Liver (tissue), 3 donors: ENCODE measurements at regions not wholly inside any gene's neighbourhood (a gene's known extent, or its start where the extent isn't known, plus 50 kb on each side); places are given as distances from the start of the nearest gene placed in this dataset.

Experiments
- EGR1 ChIP-seq, 2 donors: IDR thresholded peaks; 2 replicates each; pipeline ENCODE4 v1.6.1; 2016 to 2018; ENCODE audit warnings: antibody characterized with exemption in 2 of 2, low read depth in 2 of 2
- GABPA ChIP-seq, 2 donors: IDR thresholded peaks in 1 of 2; conservative IDR thresholded peaks in 1 of 2; 2 replicates each; pipeline ENCODE4 v1.6.1; 2016; ENCODE audit warnings: antibody characterized with exemption in 2 of 2, mild to moderate bottlenecking in 1 of 2, moderate library complexity in 1 of 2
- JUND ChIP-seq, 2 donors: IDR thresholded peaks; 2 replicates each; pipeline ENCODE4 v1.6.1; 2016; ENCODE audit warnings: antibody characterized with exemption in 2 of 2
- RAD21 ChIP-seq, 2 donors: IDR thresholded peaks; 2 replicates each; pipeline ENCODE4 v1.6.1; 2016; ENCODE audit warnings: antibody characterized with exemption in 2 of 2, mild to moderate bottlenecking in 2 of 2
- SP1 ChIP-seq: IDR thresholded peaks from 2 replicates; pipeline ENCODE4 v1.6.1; 2018; ENCODE audit warnings: antibody characterized with exemption, mild to moderate bottlenecking
- TAF1 ChIP-seq: conservative IDR thresholded peaks from 2 replicates; pipeline ENCODE4 v1.6.1; 2016; ENCODE audit warnings: antibody characterized with exemption, mild to moderate bottlenecking
- YY1 ChIP-seq: IDR thresholded peaks from 2 replicates; pipeline ENCODE4 v1.6.1; 2016; ENCODE audit warnings: antibody characterized with exemption, mild to moderate bottlenecking
- TF ChIP-seq, protein P1 (sequence below): IDR thresholded peaks from 2 replicates; pipeline ENCODE4 v1.6.1; 2016; ENCODE audit warnings: antibody characterized with exemption
- TF ChIP-seq, protein P2 (sequence below): fragments of 150-350 bp; IDR thresholded peaks from 2 replicates; pipeline ENCODE4 v1.5.1; 2017; ENCODE audit warnings: improper control_type of control experiment, low read depth, low read length; ENCODE audit not compliant: missing input control
- TF ChIP-seq, protein P3 (sequence below): IDR thresholded peaks from 2 replicates; pipeline ENCODE4 v1.6.1; 2016; ENCODE audit warnings: antibody characterized with exemption, mild to moderate bottlenecking
- TF ChIP-seq, protein P4 (sequence below): IDR thresholded peaks from 2 replicates; pipeline ENCODE4 v1.6.1; 2016; ENCODE audit warnings: antibody characterized with exemption
- donor health status: healthy.
- donor health status: healthy.

DNA sequence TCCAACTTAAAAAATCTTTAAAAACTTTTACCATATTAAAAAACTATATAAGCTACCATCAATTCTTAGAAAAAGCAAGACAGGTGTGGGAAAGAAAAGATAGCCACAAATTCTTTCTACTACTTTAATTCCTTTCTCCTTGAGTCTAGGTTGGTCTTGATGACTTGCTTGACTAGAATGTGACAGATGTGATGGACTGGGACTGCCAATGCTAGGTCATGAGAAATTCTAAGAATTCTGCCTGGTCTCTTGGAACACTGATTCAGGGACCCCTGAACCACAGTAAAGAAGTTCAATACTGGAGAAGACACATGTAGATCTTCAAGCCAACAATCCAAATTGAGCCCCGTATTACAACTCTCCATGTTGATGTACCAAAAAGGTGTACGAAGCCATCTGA is 326.6 kb upstream of the B3GALT2 start:
- TF ChIP-seq RAD21 (IDR thresholded peaks at IDR 0.05) (no peak), YY1 (no peak), TAF1 (no peak), JUND (IDR thresholded peaks at IDR 0.05) (no peak), EGR1 (IDR thresholded peaks at IDR 0.05; ENCODE audit: low read depth in 2 of 2) (no peak), SP1 (no peak), GABPA (IDR thresholded peaks at IDR 0.05 in 1 of 2, conservative IDR thresholded peaks at IDR 0.05 in 1 of 2) (no peak)
- TF ChIP-seq, protein P1, sequence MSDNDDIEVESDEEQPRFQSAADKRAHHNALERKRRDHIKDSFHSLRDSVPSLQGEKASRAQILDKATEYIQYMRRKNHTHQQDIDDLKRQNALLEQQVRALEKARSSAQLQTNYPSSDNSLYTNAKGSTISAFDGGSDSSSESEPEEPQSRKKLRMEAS = no peak
- TF ChIP-seq, protein P2, sequence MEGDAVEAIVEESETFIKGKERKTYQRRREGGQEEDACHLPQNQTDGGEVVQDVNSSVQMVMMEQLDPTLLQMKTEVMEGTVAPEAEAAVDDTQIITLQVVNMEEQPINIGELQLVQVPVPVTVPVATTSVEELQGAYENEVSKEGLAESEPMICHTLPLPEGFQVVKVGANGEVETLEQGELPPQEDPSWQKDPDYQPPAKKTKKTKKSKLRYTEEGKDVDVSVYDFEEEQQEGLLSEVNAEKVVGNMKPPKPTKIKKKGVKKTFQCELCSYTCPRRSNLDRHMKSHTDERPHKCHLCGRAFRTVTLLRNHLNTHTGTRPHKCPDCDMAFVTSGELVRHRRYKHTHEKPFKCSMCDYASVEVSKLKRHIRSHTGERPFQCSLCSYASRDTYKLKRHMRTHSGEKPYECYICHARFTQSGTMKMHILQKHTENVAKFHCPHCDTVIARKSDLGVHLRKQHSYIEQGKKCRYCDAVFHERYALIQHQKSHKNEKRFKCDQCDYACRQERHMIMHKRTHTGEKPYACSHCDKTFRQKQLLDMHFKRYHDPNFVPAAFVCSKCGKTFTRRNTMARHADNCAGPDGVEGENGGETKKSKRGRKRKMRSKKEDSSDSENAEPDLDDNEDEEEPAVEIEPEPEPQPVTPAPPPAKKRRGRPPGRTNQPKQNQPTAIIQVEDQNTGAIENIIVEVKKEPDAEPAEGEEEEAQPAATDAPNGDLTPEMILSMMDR = no peak
- TF ChIP-seq, protein P3, sequence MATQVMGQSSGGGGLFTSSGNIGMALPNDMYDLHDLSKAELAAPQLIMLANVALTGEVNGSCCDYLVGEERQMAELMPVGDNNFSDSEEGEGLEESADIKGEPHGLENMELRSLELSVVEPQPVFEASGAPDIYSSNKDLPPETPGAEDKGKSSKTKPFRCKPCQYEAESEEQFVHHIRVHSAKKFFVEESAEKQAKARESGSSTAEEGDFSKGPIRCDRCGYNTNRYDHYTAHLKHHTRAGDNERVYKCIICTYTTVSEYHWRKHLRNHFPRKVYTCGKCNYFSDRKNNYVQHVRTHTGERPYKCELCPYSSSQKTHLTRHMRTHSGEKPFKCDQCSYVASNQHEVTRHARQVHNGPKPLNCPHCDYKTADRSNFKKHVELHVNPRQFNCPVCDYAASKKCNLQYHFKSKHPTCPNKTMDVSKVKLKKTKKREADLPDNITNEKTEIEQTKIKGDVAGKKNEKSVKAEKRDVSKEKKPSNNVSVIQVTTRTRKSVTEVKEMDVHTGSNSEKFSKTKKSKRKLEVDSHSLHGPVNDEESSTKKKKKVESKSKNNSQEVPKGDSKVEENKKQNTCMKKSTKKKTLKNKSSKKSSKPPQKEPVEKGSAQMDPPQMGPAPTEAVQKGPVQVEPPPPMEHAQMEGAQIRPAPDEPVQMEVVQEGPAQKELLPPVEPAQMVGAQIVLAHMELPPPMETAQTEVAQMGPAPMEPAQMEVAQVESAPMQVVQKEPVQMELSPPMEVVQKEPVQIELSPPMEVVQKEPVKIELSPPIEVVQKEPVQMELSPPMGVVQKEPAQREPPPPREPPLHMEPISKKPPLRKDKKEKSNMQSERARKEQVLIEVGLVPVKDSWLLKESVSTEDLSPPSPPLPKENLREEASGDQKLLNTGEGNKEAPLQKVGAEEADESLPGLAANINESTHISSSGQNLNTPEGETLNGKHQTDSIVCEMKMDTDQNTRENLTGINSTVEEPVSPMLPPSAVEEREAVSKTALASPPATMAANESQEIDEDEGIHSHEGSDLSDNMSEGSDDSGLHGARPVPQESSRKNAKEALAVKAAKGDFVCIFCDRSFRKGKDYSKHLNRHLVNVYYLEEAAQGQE = no peak
- TF ChIP-seq, protein P4, sequence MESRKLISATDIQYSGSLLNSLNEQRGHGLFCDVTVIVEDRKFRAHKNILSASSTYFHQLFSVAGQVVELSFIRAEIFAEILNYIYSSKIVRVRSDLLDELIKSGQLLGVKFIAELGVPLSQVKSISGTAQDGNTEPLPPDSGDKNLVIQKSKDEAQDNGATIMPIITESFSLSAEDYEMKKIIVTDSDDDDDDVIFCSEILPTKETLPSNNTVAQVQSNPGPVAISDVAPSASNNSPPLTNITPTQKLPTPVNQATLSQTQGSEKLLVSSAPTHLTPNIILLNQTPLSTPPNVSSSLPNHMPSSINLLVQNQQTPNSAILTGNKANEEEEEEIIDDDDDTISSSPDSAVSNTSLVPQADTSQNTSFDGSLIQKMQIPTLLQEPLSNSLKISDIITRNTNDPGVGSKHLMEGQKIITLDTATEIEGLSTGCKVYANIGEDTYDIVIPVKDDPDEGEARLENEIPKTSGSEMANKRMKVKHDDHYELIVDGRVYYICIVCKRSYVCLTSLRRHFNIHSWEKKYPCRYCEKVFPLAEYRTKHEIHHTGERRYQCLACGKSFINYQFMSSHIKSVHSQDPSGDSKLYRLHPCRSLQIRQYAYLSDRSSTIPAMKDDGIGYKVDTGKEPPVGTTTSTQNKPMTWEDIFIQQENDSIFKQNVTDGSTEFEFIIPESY = no peak
